Endothelial cell of umbilical vein (primary cell): ENCODE measurements at regions not wholly inside any gene's neighbourhood (a gene's known extent, or its start where the extent isn't known, plus 50 kb on each side); places are given as distances from the start of the nearest gene placed in this dataset.

Experiments
- BruUV-seq: library from RNA; stranded (reverse); fragments of 400-500 nt; replicated peaks from 2 replicates; lab custom pipeline; 2021; lab: Mats Ljungman, UMichigan
- CTCF ChIA-PET: fragments of 300-600, 350-600 bp; sonication (Branson Sonifier 250); formaldehyde crosslinking; loops from one replicate; lab custom pipeline; 2021; ENCODE audit warnings: antibody characterized with exemption, inconsistent platforms; lab: Charles Lee
- POLR2A ChIA-PET: fragments of 300-600, 350-600 bp; sonication (Branson Sonifier 250); formaldehyde crosslinking; loops from one replicate; lab custom pipeline; 2021; ENCODE audit warnings: antibody characterized with exemption, inconsistent platforms; lab: Charles Lee
- DNase-seq: peaks from one replicate; pipeline ENCODE4 v3.0.0-alpha.2; 2011; ENCODE audit warnings: low read depth, low spot score
- FAIRE-seq: peaks from 2 replicates; lab custom pipeline; 2011; peaks lifted over from hg19 to GRCh38; lab: Jason Lieb, UNC
- H2AFZ ChIP-seq: 2 replicates; pipeline ENCODE4 v1.6.0; 2012; ENCODE audit warnings: low read depth, low read length, control low read depth, inconsistent platforms
- H3K27ac ChIP-seq: 2 replicates; pipeline ENCODE4 v1.5.1; 2011; ENCODE audit warnings: low read depth, mild to moderate bottlenecking, control low read depth, low read length, moderate library complexity; ENCODE audit not compliant: insufficient read depth
- H3K27me3 ChIP-seq, 2 experiments: 2 replicates each; pipeline versions ENCODE4 v1.6.0 to v1.6.1; 2011; ENCODE audit warnings: low read length in 2 of 2, mixed read lengths in 1 of 2; ENCODE audit not compliant: control insufficient read depth in 2 of 2, insufficient read depth in 2 of 2
- H3K36me3 ChIP-seq, 2 experiments: 2 replicates in 1 of 2; 3 replicates in 1 of 2; pipeline ENCODE4 v1.5.1; 2011; ENCODE audit warnings: low read length in 2 of 2, mild to moderate bottlenecking in 1 of 2, moderate library complexity in 1 of 2; ENCODE audit not compliant: control insufficient read depth in 2 of 2, insufficient read depth in 2 of 2; ENCODE audit errors: extremely low read depth in 1 of 2
- H3K4me1 ChIP-seq: 3 replicates; pipeline ENCODE4 v1.5.1; 2011; ENCODE audit warnings: mild to moderate bottlenecking, low read length; ENCODE audit not compliant: control insufficient read depth, insufficient read depth; ENCODE audit errors: extremely low read depth
- H3K4me2 ChIP-seq: 2 replicates; pipeline ENCODE4 v1.6.1; 2011; ENCODE audit warnings: low read length, control low read depth, mixed read lengths; ENCODE audit not compliant: insufficient read depth
- H3K4me3 ChIP-seq, 3 experiments: fragments of 200-600 bp in 1 of 3; sonication (generic), shearing (Covaris generic) in 1 of 3; replicated peaks in 1 of 3; 2 replicates each; pipeline ENCODE4 v1.5.1; 2011 to 2016; ENCODE audit warnings: control low read depth in 3 of 3, low read length in 3 of 3, mild to moderate bottlenecking in 2 of 3, inconsistent platforms in 1 of 3, low read depth in 1 of 3, moderate library complexity in 1 of 3; ENCODE audit not compliant: insufficient read depth in 1 of 3
- H3K79me2 ChIP-seq: 2 replicates; pipeline ENCODE4 v1.6.0; 2012; ENCODE audit warnings: low read length, inconsistent platforms; ENCODE audit not compliant: control insufficient read depth, insufficient read depth
- H3K9ac ChIP-seq: replicated peaks from 2 replicates; pipeline ENCODE3; 2011; ENCODE audit warnings: low read length, control low read depth; ENCODE audit not compliant: insufficient read depth; ENCODE audit errors: extremely low read depth
- H3K9me1 ChIP-seq: replicated peaks from 3 replicates; pipeline ENCODE4 v1.6.0; 2011; ENCODE audit warnings: mild to moderate bottlenecking, low read length; ENCODE audit not compliant: control insufficient read depth, insufficient read depth; ENCODE audit errors: extremely low read depth
- H3K9me3 ChIP-seq: replicated peaks from 2 replicates; pipeline ENCODE4 v1.5.1; 2012; ENCODE audit warnings: low read length, inconsistent platforms; ENCODE audit not compliant: control insufficient read depth, insufficient read depth
- H4K20me1 ChIP-seq: replicated peaks from 2 replicates; pipeline ENCODE3; 2011; ENCODE audit warnings: mild to moderate bottlenecking, low read length; ENCODE audit not compliant: control insufficient read depth, insufficient read depth; ENCODE audit errors: extremely low read depth
- CTCF ChIP-seq, 2 donors: IDR thresholded peaks; 1 replicate in 1 of 2; 2 replicates in 1 of 2; pipeline ENCODE4 v1.5.1; 2011; ENCODE audit warnings: low read length in 2 of 2, mild to moderate bottlenecking in 2 of 2, moderate library complexity in 2 of 2, control low read depth in 1 of 2, inconsistent platforms in 1 of 2, low read depth in 1 of 2; ENCODE audit not compliant: insufficient read depth in 1 of 2; ENCODE audit errors: extremely low read depth in 1 of 2
- EZH2 ChIP-seq: IDR thresholded peaks from 2 replicates; pipeline ENCODE4 v1.6.1; 2012; ENCODE audit warnings: borderline replicate concordance, low read depth, mild to moderate bottlenecking, moderate library complexity, low read length, inconsistent platforms; ENCODE audit not compliant: severe bottlenecking
- FOS ChIP-seq: IDR thresholded peaks from 2 replicates; pipeline ENCODE4 v1.6.1; 2011; ENCODE audit warnings: mild to moderate bottlenecking, low read length, moderate library complexity, borderline replicate concordance; ENCODE audit not compliant: insufficient read depth
- GATA2 ChIP-seq: IDR thresholded peaks from 2 replicates; pipeline ENCODE4 v1.7.0; 2011; ENCODE audit warnings: low read depth, mild to moderate bottlenecking, moderate library complexity, mixed read lengths, low read length; ENCODE audit not compliant: insufficient read length, insufficient read depth
- JUN ChIP-seq: IDR thresholded peaks from 2 replicates; pipeline ENCODE4 v1.6.1; 2011; ENCODE audit warnings: borderline replicate concordance, low read depth; ENCODE audit not compliant: insufficient read length, insufficient read depth
- MAX ChIP-seq: IDR thresholded peaks from 2 replicates; pipeline ENCODE4 v1.6.1; 2011; ENCODE audit not compliant: insufficient read depth, insufficient read length
- MYC ChIP-seq: IDR thresholded peaks from one replicate; pipeline ENCODE4 v1.6.1; 2011; ENCODE audit warnings: mild to moderate bottlenecking, low read depth, low read length
- POLR2A ChIP-seq: IDR thresholded peaks from 2 replicates; pipeline ENCODE4 v1.6.1; 2012; ENCODE audit warnings: low read depth, mild to moderate bottlenecking, control low read depth, low read length
- POLR2AphosphoS5 ChIP-seq: IDR thresholded peaks from 2 replicates; pipeline ENCODE4 v1.6.1; 2012; ENCODE audit warnings: low read depth, mild to moderate bottlenecking, control low read depth, low read length, moderate library complexity; ENCODE audit not compliant: insufficient read depth
- dilution Hi-C: fragments of 300-500 bp; cut with MboI; formaldehyde crosslinking; loops from one replicate; pipeline ENCODE4 v1.15.0; 2019; ENCODE audit warnings: low sequenced_read_pairs; ENCODE audit not compliant: extremely low pct_ligation_motif_present
- intact Hi-C: fragments of 100-400 bp; cut with micrococcal nuclease; formaldehyde crosslinking; loops from one replicate; pipeline ENCODE4 v1.10.0; 2022

GRCh38 chr20:54347166-54347833 is 128.1 kb upstream of the DOK5 start:
- Histone ChIP-seq H3K36me3 (no peaks in the 10 kb centered on the region), H2AFZ (no peak overlapping the region), H3K4me1 (peaks cover 22% of the 10 kb centered on the region), H3K4me2 (no peak overlapping the region), H3K9me1 (no peaks in the 10 kb centered on the region), H3K4me3 (no peak overlapping the region), H3K27me3 (no peaks in the 10 kb centered on the region), H3K9me3 (no peaks in the 10 kb centered on the region), H3K79me2 (no peaks in the 10 kb centered on the region), H3K9ac (no peak overlapping the region), H3K27ac (no peak overlapping the region), H4K20me1 (no peaks in the 10 kb centered on the region)
- intact Hi-C loops (no loop called here), dilution Hi-C loops (no loop called here)
- TF ChIP-seq EZH2 (no peak), GATA2 (no peak), POLR2AphosphoS5 (no peak), MYC (no peak), FOS (no peak), JUN (no peak), MAX (no peak), CTCF (IDR thresholded peaks at IDR 0.05; ENCODE audit: extremely low read depth in 1 of 2, insufficient read depth in 1 of 2, low read depth in 1 of 2, low read length in 2 of 2) (no peak), POLR2A (no peak)
- ChIA-PET CTCF (no interaction called here), POLR2A (no interaction called here)
- FAIRE-seq (no peak), DNase-seq (no peak)
- no TSS peak for BruUV-seq
